ENCODE measurements at regions not wholly inside any gene's neighbourhood (a gene's known extent, or its start where the extent isn't known, plus 50 kb on each side); places are given as distances from the start of the nearest gene placed in this dataset.

DNA sequence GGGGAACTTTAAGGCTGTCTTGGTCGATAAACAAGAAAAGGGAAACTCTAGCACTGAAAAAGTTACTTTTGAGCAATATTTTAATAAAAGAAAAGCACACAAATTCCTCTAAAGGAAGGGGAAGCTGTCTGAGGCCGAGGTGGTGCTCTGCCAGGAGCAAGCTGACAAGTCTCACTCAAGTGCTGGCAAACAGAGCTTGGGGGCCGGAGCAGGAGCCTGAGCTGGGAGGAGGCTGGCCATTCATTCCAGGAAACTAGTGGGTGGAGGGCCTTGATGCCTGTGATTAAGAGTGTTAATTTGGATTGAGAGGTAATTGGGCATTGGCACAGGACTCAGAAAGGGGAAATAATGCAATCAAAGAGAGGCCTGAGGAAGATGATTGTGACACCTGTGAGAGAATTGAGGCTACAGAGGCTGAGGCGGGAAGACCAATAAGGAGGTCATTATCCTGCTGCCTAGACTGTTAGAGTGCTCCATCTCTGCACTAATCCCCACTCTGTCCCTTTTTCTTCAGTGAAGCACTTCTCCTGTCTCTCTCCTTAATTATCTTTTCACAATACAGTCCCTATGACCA is 154.9 kb upstream of the COL1A2 start:
- DNase-seq, result no peak

DNA sequence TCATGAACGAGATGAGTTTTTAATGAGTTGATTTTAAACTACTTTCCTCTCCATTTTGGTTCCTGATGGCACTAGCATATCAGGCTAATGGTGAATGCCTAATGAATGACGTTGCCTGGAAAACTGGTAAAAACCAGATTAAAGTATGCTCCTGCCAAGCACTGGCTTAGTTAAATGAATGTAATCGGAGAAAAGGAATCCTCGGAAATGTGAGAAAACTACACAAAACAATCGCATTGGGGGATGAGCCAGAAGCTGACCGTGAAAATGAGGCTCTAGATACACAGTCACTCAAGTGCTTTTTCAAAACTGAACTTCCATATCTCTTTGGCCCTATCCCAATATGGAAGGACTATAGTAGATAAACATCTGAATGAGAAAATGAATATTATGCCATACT is 153.8 kb upstream of the COL1A2 start:
- no peak for DNase-seq

DNA sequence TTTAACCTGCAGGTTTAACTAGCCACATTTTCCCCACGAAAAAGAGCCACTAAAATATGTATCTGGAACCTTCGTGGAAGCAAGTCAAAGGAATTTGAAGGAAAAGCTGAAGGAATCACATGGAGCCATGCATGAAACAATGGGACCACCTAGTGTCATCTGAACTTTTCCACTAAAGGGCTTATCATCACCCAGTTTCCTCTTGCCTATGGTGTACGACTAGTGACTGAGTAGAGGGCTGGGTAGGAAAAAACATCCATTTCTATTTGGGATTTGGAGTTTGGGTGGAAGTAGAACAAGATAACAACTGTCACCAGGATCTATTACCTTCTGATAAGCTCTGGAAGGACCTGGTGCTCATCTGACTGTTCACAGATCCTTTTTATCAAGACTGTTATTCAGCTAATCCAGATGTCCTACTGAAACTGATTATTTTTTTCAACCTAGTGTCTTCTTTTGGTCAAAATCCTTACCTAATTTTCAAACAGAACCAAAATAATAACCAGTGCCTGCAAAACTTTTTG is 153.2 kb upstream of the COL1A2 start:
- DNase-seq, result no peak

DNA sequence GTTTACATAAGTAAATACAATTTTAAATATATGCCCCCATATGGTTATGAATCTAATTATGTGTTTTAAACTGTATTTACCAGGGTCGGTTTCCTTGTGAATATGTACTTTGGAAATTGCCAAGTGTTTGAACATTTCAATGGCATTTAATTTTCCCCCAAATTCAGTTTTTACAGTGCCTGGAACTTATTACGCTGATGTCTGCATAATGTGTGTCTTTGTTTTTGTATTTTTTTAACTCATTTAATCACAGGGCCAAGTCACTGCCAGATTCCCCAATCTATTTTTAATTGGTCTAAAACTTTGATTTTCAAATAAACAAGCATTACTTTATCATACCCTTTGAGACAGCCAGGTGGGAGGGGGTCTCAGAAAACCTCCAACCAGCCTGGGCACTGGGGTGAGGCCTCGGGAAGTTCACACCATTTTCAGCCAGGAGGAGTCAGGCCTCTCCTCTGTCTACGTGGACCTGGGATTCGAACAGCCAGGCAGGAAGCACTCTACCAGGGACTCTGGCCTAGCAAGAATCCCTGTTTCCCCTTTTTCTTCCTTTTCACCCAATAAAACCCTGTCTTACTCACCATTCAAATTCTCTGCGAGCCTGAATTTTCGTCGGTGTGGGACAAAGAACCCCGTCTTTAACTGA is 151.5 kb upstream of the COL1A2 start:
- DNase-seq, result no peak

DNA sequence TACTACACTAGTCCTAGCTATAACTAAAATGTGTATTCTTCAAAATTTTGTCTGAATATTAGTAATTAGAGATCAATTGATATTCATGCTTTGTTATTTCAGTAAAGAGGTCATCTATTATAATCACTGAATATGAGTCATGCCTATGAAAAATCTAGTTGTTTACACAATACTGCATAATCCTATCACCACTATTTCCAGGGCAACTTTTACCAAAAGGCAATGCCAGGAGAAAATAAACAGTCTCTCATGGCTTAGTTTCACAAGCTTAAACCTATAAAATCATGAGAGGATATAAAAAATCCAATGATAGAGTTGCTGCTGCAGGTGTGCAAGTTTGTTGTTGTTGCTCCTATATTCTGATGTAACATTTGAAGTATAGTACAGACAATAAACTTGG is 149.9 kb upstream of the COL1A2 start:
- no peak for DNase-seq

DNA sequence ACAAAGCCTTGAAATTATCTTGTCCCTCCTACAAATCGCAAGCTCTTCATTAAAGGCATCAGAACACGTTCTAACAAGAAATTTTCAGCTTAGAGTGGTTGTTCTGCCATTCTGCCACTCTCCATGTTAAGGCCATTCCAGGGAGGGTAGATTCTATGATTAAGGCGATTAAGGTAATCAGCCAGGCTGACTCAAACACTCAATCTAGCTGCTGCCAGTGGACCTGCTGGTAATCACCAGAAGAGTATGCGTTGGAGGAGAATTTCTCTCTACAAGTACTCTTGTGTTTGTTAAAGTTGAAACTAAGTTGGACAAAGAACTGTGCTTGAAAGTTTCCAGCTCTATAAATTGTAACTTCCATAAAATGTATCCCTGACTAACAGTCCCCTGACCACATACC is 149.2 kb upstream of the COL1A2 start:
- no peak for DNase-seq

DNA sequence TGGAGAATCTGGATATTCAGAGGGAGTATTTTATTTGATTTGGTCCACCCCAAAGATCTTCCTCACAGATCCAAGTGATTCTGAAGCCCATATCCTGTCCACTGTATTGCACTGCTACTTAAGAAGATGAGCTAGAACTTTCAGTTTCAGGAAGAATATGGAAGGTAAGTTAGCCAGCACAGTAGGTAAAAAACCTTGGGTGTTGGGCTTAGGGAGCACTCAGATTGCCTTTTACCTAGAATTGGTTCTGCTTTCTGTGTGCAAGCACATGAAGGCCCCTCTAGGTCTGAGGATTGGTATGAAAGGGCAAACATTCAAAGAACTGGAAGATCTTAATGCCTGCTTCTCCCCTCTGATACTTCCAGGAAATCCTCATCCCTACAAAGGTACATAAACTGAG is 146.7 kb upstream of the COL1A2 start:
- DNase-seq, result no peak

DNA sequence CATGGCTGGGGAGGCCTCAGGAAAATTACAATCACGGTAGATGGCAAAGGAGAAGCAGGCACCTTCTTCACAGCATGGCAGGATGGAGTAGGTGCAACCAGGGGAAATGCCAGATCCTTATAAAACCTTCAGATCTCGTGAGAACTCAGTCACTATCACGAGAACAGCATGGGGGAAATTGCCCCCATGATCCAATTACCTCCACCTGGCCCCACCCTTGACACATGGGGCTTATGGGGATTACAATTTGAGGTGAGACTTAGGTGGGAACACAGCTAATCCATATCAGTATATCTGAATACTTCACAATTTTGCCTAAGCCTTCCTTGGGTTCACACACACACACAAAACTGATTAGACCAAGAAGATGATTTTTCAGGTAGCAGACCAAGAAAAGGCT is 145.1 kb upstream of the COL1A2 start:
- DNase-seq, result no peak

DNA sequence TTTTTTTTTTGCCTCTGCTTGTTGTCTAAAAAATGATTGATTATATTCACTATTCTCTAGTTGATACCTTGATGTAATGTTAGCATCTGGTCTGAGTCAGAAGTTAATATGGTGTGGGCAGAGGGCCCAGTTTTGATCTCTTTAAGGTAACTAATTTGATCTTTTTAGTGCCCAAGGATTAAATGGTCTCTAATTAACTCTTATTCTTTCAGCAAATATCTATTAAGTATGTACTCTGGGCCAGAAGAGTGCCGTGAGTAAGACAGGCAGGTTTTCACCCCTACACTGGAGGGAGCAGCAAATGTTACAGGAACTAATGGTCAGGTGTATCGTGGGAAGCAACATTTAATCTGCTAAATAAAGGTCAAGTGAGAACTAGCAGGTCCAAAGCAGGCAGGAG is 144.6 kb upstream of the COL1A2 start:
- no peak for DNase-seq

DNA sequence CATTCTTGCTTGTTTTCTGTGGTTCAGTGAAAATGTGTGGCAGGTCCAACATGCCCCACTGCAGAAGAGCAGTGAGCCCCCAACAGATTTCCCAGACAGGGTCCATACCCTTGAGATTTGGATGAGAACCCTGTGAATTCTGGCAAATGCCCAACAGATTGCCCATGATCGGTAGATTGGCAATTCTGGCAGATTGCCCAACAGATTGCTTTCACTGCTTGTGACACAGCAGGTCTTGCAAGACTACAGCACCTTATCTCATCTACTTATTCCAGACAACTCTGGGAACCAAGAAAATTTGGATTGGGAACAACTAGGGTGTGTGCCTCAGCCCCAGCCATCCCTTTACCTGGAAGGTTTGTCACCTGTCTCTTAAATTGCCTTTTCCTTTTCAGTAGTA is 143.7 kb upstream of the COL1A2 start:
- no peak for DNase-seq

DNA sequence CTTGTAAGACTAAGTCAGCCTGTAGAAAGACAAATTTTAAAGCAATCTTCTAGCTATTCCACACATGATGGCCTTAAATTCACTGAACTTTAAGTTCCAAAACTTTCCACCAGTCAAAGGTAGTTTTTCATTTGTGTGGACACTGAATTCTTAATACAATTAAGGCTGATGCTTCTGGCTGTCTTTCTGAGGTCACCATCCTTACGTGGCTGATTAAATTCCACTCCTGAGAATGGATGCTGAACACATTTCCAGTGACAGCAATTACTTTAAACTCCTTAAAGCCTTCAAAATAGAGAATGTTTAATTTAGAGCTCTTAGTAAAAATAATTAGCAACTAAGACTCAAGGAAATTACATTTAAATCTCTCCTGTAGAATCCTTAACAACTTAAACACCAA is 142.6 kb upstream of the COL1A2 start:
- DNase-seq, result no peak

DNA sequence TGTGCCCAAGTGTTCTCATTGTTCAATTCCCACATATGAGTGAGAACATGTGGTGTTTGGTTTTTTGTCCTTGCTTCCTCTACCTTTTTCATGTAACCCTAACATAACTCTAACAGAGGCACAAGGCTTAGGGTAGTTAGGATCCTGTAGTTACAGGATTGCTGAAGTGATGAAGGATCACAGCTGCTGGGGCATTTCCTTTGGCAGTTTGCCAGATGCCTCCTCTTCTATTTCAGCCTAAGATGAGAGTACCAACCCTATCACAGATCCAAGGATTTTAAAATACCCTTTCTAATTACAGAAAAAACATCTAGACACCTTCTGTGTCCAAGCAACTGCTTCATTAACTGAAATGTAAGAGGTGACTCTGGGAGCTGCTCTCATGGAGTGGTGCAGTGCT is 141.7 kb upstream of the COL1A2 start:
- DNase-seq, result no peak

DNA sequence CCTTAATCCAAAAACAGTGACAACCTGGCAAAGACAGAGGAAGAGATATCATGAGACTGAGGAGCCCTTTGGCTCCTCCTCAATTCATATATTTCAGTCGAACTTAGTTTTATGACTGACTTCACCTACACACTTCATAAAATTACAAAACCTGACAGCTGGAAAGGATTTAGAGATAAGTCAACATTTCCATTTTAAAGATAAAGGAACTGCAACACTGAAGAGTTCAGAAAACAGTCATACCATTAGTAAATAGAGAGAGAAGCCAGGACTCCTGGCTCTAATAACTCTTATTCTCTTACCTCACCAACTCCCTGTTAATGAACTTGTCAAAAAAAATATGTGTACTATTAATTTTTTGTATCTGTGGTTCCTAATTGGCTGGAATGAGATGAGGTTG is 141.0 kb upstream of the COL1A2 start:
- DNase-seq, result no peak

DNA sequence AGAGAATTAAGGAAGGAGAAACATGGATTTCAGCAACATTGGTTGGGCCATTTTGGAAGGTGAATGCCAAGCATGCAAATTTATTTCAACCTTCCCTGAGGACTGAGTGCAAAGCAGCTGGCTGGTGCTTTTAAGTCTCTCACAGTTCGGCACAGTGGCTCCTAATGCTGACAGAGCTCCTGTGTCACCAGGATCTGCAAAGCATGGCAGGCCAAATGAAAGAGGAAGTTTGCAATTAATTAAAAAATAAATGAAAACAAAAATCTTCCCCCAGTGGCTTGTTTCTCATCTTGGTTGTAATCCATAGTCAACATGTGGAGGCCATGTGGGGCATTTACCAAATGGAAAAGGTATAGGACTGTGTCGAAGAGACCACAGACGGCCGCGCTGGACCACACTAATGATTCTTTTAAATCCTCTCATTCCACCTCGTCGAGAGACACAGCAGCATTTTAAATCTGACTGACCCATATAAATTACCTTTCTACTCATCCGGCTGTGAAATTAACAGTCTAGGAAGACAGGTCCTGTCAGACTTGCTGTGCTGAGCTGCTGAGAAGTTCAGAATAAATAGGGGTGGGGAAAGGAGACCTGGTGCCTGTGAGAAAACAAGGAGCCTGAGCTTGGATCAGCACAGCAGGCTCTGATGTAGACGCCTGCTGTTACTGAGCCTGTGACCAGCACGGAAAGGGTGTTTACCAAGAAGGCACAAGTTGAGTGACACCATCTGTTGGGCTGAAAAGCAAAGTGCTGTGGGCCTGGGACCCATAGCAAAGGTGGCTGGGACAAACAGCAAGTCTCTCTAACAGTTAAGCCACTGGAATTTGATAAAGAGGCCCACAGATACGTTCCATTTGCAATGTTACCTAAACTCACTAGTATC is 136.0 kb upstream of the COL1A2 start:
- no peak for DNase-seq

DNA sequence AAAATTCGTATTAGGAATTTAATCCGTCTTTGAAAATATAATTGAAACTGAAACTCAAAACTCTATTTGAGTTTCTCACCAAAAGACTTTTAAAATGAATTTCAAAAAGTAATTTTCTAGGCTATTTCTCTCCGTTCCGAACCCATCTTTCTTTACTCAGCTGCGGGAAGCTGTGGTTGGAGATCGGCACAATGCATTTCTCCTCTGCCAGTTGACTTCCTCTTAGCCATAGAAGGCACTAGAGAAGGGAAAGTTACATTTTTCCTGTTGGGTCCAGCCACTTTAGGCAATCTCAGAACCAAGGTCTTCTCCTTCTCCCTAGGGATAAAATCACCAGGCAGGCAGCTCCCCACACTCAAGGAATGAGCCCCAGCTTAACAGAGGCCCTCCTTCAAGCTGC is 133.6 kb upstream of the COL1A2 start:
- DNase-seq, result no peak

DNA sequence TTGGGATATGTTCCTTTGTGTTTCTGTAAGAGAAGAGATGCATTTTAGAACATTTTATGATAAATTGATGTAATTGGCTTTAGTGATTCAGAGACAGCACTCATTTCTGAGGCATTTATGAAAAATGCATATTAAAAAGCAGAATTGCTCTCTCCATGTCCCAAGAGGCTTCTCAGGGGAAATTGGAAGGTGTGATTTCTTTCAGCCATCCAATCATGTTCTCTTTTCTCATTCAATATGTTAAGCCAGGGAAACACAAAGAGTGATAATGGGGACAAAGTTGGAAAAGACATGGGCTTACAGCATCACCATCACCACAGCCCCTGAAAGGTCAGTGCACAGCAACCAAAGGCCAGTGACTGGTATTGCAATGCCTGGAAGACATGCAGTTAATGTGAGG is 129.9 kb upstream of the COL1A2 start:
- no peak for DNase-seq

DNA sequence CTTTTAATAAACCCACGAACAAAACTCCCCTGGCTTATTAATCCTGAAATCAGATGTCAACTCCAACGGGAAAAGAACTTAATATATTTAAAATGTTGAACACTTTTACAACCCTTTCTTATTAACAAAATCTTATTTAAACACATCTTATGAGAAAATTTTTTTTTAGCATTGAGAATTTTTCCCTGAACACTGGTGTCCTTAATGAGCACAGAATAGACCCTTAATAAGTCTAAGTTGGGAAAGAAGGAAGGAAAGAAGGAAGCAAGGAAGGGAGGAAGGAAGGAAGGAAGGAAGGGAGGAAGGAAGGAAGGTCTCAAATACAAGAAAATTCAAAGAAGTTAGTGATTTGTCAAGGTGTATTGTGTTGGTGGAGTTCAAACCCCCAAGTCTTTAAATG is 129.2 kb upstream of the COL1A2 start:
- DNase-seq, result no peak

DNA sequence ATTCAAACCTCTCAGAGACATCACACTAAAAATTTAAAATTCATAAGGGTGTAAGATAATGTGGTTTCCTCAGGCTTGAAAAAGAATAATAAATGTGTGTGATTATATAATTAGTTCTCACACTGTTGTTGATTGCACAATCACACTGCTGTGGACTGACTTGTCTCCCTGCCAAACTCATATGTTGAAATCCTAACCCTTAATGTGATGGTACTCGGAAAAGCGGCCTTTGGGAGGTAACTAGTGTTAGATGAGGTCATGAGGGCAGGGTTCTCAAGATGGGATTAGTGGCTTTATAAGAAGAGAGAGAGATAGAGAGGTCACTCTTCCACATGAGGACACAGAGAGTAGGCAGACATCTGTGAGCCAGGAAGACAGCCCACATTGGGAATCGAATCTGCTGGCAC is 128.5 kb upstream of the COL1A2 start:
- no peak for DNase-seq

DNA sequence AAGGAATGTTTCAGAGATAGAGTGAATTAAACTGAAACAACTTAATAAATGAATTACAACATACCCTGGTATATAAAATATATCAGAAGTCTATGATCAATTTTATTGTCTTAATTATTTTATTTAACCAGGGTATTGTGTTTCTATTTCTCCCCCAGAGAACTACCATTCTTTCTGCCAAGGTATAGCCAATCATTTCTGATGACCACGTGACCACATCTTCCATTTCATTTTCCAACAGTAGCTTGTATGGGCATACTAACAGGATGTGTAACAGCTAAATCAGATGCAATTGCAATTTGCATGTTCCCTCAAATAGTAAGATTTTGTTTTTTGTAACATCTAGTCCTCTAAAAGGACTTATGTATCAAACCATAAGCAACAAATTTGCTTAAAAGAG is 123.9 kb upstream of the COL1A2 start:
- no peak for DNase-seq

DNA sequence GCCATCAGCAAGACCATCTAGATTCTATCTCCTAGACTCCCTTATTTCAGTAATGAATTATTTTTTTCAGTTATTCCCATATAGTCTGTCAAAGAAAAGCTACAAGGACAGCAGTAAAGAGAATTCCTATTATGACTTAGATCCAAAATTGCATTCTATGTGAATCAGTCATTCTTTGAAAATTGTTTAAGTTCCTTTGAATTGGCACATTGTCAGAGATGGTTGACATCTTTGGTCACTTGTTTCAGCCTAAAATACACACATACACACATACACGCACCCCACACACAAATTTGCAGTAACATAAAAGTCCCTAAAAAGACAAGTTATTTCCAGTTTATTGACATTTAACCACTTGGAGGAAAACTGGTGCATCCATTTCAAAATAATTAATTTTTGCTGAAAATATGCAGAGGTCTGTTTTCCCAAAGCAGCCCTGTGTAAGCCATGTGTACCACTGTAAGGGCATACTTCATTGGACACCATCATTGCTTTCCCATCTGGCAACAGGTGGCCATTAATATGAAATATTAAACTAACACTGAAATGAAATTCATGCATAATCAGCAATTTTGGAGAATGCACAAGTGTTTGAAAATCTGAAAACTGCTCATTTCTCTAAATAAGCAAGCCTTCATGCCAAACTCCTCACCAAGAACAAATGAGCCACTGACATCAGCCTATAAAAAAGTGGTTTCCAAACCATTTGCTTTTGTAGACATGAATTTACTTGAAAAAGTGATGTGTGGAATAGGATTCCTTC is 121.7 kb upstream of the COL1A2 start:
- DNase-seq, result no peak

DNA sequence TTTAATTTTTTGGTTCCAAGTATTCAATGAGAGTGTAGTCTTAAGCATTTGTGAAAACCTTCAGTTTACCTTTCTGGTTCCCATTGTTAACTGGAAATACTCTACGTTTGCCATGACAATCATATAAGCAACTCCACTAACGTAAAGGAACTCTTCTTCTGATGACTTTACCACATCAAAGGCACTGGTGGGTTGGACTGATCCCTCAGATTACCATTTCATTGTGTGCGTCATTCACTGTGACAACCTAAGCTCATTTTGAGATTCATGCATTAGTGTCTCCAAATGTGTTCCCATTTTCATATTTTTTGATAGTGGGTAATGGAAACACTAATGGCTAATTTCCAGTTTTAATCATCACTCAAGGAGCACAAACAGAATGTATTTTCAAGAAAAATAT is 119.9 kb upstream of the COL1A2 start:
- DNase-seq, result peak; percentile 1

DNA sequence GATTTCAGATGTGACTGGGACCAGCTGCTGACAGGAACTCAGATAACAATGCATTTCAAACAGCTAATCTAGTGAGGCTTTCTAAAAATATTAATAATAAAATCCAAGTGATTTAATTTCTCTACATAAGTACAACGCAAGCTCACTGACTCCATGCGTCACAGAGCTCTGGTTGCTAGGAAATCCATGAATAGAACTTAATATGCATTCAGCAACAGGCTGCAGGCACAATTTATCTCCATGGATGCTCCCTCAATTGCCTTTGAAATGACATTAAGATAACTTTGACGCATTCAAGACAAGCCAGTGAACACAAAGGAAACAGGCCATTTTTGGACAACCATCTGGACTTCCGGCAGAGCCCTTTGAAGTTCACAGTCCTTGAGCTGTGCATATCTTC is 118.7 kb upstream of the COL1A2 start:
- DNase-seq, result no peak

DNA sequence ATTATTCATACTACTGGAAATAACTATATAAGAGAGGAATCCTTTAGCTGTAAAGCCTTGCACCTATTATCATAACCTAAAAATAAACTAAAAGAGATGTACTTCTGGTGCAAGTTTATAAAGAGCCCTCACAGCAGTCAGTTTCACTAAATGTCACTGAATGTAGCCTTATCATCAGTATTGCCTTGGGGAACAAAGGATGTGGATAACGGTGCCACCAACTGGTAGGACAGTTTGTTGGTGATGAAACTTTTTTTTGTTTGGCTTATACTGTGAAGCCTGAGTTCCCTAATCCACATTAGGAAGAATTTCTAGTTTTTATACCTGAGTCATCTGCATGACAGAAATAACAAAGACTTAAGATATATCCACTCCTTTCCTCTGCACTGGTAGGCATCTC is 117.9 kb upstream of the COL1A2 start:
- DNase-seq, result no peak

Data from central memory CD4-positive, alpha-beta T cell (primary cell).